ENCODE measurements at regions not wholly inside any gene's neighbourhood (a gene's known extent, or its start where the extent isn't known, plus 50 kb on each side); places are given as distances from the start of the nearest gene placed in this dataset.

- TF ChIP-seq CTCF (conservative IDR thresholded peaks at IDR 0.05; ENCODE audit: low read depth in 2 of 2) (no peak), REST (IDR thresholded peaks at IDR 0.05; ENCODE audit: unreplicated experiment) (no peak), EZH2phosphoT487 (IDR thresholded peaks at IDR 0.05; ENCODE audit: unreplicated experiment) (no peak)
Measured at GRCh38 chr2:17136877-17137276, 381.4 kb downstream of the RAD51AP2 start.

Data from GM23338 (cell line).